ENCODE measurements at regions not wholly inside any gene's neighbourhood (a gene's known extent, or its start where the extent isn't known, plus 50 kb on each side); places are given as distances from the start of the nearest gene placed in this dataset.

DNA sequence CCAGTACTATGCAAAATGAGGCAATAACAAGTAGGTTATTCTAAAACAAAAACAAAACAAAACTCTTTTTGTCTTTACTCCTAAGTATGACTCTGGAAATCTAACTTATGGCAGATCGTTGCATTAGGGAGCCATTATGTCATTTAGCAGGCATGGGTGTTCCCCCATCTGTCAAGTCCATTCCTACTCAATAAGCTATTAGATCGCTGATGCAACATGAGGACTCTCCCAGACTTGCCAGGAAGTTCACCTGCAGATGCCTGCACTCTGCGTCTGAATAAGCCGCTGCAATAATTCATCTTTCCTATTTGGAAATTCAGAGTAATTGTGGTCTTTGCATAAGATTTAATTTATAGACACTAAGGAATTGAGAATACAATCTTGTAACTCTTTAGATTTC lies 585.0 kb downstream of the KIF4B start:
- no TSS peak for BruUV-seq (replicated peaks)
- ATAC-seq: no peak
- Histone ChIP-seq H3K27ac (ENCODE audit: low read length) (no peak overlapping the region), H3K4me3 (ENCODE audit: low read depth in 2 of 2, low read length in 2 of 2) (no peak overlapping the region), H3K9me3 (ENCODE audit: control insufficient read depth, insufficient read depth, low read depth, low read length) (no peaks in the 10 kb centered on the region), H3K27me3 (ENCODE audit: control insufficient read depth, insufficient read depth, low read length) (no peaks in the 10 kb centered on the region), H3K4me1 (ENCODE audit: control insufficient read depth, insufficient read depth, low read length) (no peaks in the 10 kb centered on the region), H3K36me3 (ENCODE audit: control insufficient read depth, insufficient read depth, low read length) (no peaks in the 10 kb centered on the region)
- DNase-seq (ENCODE audit: low read depth, low spot score): no peak
- in situ Hi-C loops (cut with HindIII; ENCODE audit: low pct_unique_long_range_greater_than_20kb, low sequenced_read_pairs) (no loop called here), intact Hi-C loops (cut with micrococcal nuclease; ENCODE audit: unreplicated experiment) (no loop called here)
- CTCF ChIA-PET: no interaction called here
- POLR2A ChIA-PET: no interaction called here
- TF ChIP-seq, protein P1, sequence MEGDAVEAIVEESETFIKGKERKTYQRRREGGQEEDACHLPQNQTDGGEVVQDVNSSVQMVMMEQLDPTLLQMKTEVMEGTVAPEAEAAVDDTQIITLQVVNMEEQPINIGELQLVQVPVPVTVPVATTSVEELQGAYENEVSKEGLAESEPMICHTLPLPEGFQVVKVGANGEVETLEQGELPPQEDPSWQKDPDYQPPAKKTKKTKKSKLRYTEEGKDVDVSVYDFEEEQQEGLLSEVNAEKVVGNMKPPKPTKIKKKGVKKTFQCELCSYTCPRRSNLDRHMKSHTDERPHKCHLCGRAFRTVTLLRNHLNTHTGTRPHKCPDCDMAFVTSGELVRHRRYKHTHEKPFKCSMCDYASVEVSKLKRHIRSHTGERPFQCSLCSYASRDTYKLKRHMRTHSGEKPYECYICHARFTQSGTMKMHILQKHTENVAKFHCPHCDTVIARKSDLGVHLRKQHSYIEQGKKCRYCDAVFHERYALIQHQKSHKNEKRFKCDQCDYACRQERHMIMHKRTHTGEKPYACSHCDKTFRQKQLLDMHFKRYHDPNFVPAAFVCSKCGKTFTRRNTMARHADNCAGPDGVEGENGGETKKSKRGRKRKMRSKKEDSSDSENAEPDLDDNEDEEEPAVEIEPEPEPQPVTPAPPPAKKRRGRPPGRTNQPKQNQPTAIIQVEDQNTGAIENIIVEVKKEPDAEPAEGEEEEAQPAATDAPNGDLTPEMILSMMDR (IDR thresholded peaks at IDR 0.05): no peak
- TF ChIP-seq TCF7L2 (IDR thresholded peaks at IDR 0.05; ENCODE audit: low read depth, low read length) (no peak), SIN3A (IDR thresholded peaks at IDR 0.05; ENCODE audit: borderline replicate concordance, insufficient read depth, low read depth, low read length) (no peak), POLR2AphosphoS5 (IDR thresholded peaks at IDR 0.05; ENCODE audit: low read depth, low read length) (no peak)
- TF ChIP-seq, protein P2, sequence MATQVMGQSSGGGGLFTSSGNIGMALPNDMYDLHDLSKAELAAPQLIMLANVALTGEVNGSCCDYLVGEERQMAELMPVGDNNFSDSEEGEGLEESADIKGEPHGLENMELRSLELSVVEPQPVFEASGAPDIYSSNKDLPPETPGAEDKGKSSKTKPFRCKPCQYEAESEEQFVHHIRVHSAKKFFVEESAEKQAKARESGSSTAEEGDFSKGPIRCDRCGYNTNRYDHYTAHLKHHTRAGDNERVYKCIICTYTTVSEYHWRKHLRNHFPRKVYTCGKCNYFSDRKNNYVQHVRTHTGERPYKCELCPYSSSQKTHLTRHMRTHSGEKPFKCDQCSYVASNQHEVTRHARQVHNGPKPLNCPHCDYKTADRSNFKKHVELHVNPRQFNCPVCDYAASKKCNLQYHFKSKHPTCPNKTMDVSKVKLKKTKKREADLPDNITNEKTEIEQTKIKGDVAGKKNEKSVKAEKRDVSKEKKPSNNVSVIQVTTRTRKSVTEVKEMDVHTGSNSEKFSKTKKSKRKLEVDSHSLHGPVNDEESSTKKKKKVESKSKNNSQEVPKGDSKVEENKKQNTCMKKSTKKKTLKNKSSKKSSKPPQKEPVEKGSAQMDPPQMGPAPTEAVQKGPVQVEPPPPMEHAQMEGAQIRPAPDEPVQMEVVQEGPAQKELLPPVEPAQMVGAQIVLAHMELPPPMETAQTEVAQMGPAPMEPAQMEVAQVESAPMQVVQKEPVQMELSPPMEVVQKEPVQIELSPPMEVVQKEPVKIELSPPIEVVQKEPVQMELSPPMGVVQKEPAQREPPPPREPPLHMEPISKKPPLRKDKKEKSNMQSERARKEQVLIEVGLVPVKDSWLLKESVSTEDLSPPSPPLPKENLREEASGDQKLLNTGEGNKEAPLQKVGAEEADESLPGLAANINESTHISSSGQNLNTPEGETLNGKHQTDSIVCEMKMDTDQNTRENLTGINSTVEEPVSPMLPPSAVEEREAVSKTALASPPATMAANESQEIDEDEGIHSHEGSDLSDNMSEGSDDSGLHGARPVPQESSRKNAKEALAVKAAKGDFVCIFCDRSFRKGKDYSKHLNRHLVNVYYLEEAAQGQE (IDR thresholded peaks at IDR 0.05; ENCODE audit: insufficient read depth in 1 of 2, low read depth in 2 of 2, low read length in 1 of 2): no peak

DNA sequence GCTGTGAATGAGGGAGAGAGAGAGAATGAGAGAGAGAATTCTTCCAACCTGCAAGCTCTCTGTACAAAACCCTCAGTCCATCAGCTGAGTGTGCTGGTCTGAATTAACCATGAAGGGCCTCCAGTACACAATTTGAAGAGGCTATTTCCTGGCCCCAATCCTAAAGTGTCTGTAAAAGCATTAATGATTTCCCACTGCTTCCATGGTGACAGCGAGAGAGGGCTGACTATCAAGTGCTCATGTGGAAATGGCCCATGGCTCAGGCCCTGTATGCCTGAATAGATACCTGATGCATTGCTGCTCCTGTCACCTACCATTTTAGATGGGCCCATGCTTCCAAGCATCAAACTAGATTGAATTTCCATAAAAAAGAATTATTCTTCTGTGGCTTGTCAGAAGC lies 592.4 kb downstream of the KIF4B start:
- H3K36me3 ChIP-seq (ENCODE audit: control insufficient read depth, insufficient read depth, low read length): no peaks in the 10 kb centered on the region
- ATAC-seq: no peak
- intact Hi-C loops (cut with micrococcal nuclease; ENCODE audit: unreplicated experiment): no loop called here
- no peak overlapping the region for H3K27ac ChIP-seq (ENCODE audit: low read length)
- ChIA-PET POLR2A (no interaction called here), CTCF (no interaction called here)
- no peak for DNase-seq (ENCODE audit: low read depth, low spot score)
- no peaks in the 10 kb centered on the region for H3K9me3 ChIP-seq (ENCODE audit: control insufficient read depth, insufficient read depth, low read depth, low read length)
- in situ Hi-C loops (cut with HindIII; ENCODE audit: low pct_unique_long_range_greater_than_20kb, low sequenced_read_pairs): no loop called here
- BruUV-seq (replicated peaks): no TSS peak
- H3K4me1 ChIP-seq (ENCODE audit: control insufficient read depth, insufficient read depth, low read length): no peaks in the 10 kb centered on the region
- no peak overlapping the region for H3K4me3 ChIP-seq (ENCODE audit: low read depth in 2 of 2, low read length in 2 of 2)
- H3K27me3 ChIP-seq (ENCODE audit: control insufficient read depth, insufficient read depth, low read length): no peaks in the 10 kb centered on the region
- TF ChIP-seq SIN3A (IDR thresholded peaks at IDR 0.05; ENCODE audit: borderline replicate concordance, insufficient read depth, low read depth, low read length) (no peak), TCF7L2 (IDR thresholded peaks at IDR 0.05; ENCODE audit: low read depth, low read length) (no peak), POLR2AphosphoS5 (IDR thresholded peaks at IDR 0.05; ENCODE audit: low read depth, low read length) (no peak)
- TF ChIP-seq, protein P2 (IDR thresholded peaks at IDR 0.05; ENCODE audit: insufficient read depth in 1 of 2, low read depth in 2 of 2, low read length in 1 of 2): no peak
- TF ChIP-seq, protein P1 (IDR thresholded peaks at IDR 0.05): no peak
